GM10248 (cell line): ENCODE measurements at regions not wholly inside any gene's neighbourhood (a gene's known extent, or its start where the extent isn't known, plus 50 kb on each side); places are given as distances from the start of the nearest gene placed in this dataset.

Experiments used
- CTCF ChIA-PET: fragments of 300-600 bp; sonication (Branson Sonifier 250); formaldehyde crosslinking; extraction: SDS; loops from one replicate; lab custom pipeline; 2021; ENCODE audit warnings: antibody characterized with exemption; lab: Yijun Ruan, JAX
- POLR2A ChIA-PET: fragments of 350-650 bp; sonication (Branson Sonifier 250); formaldehyde crosslinking; extraction: SDS; loops from one replicate; lab custom pipeline; 2020; ENCODE audit warnings: antibody characterized with exemption; lab: Yijun Ruan, JAX
- DNase-seq: peaks from one replicate; pipeline ENCODE4 v3.0.0; 2012; ENCODE audit errors: extremely low spot score
- TF ChIP-seq, protein P1 (sequence below): IDR thresholded peaks from 2 replicates; pipeline ENCODE4 v1.5.1; 2012; ENCODE audit warnings: mild to moderate bottlenecking, low read depth; ENCODE audit errors: extremely low read depth, missing control alignments, control extremely low read depth

DNA sequence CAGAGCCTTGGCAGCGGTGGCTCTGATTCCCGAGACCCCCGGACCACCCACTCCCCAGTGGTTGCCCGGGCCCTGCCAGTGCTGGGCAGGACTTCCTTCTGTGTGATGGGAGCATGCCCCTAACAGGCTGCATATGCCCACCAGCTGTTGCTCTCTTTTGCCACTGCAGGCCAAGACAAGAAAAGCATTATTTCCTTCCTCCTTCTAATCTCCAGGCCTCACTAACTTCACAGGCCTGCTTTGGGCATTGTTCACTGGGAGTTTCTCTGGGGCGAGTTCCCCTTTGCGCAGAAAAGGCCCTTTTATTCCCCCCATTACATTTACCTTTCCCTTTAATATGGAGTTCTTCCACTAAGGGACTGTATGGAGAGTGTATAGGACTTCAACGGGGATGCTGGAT, 249.1 kb upstream of the SIX2 start:
- ChIA-PET POLR2A (no interaction called here), CTCF (no interaction called here)
- DNase-seq, result no peak
- TF ChIP-seq, protein P1, sequence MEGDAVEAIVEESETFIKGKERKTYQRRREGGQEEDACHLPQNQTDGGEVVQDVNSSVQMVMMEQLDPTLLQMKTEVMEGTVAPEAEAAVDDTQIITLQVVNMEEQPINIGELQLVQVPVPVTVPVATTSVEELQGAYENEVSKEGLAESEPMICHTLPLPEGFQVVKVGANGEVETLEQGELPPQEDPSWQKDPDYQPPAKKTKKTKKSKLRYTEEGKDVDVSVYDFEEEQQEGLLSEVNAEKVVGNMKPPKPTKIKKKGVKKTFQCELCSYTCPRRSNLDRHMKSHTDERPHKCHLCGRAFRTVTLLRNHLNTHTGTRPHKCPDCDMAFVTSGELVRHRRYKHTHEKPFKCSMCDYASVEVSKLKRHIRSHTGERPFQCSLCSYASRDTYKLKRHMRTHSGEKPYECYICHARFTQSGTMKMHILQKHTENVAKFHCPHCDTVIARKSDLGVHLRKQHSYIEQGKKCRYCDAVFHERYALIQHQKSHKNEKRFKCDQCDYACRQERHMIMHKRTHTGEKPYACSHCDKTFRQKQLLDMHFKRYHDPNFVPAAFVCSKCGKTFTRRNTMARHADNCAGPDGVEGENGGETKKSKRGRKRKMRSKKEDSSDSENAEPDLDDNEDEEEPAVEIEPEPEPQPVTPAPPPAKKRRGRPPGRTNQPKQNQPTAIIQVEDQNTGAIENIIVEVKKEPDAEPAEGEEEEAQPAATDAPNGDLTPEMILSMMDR, result no peak

DNA sequence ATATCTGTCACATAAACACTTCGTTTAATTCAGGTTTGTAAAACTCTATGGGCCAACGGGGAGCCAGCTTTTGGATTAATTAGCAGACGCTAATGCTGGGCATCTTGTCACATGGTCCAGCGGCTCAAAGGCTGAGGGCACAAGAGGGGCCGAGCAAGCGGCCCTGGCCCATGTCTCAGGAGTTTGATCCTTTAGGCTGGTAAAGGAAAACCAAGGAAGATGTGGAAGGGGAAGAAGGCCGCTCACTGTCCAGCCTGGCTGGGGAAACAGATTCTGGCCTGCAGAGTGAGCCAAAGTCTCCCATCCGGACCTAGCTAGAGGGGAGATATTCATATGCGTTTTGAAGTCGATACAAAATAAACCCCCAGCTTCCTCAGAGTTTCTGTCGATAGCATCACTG, 248.6 kb upstream of the SIX2 start:
- TF ChIP-seq, protein P1, result no peak
- CTCF ChIA-PET, result no interaction called here
- DNase-seq, result no peak
- POLR2A ChIA-PET, result no interaction called here

DNA sequence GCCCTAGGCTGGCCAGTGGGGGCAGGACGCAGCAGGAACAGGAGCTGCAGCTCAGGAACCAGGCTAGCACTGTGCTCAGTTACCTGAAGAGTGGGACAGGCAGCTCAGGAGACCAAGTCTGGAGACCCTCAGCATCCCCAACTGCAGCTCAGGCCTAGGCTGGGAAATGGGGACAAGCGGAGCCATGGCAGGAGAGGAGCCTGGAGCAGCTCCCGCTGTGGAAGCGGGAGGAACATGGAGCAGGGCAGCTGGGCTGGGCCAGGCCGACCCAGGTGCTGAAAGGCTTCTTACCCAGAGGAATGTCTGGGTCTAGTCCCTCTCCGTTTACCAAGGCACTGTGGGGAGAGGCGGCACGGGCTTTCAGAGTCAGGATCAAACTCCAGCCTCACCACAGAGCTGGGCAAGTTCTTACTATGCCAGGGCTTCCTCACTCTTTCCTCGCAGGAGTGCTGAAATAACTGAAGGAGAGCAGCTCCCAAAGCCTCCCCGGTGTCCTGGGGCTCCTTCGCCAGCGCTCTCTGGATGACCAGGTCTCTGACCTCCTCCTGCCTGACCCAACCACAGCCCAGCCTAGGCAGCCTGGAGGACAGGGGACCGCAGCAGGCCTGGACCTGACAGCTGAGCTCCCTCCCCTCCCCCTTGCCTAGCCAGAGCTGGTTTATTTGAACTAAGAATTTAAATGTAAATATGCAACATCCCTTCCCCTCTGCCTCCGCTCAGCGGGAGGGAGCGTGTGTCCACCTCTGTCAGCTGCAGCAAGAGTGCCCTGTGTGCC, 247.8 kb upstream of the SIX2 start:
- DNase-seq, result no peak
- CTCF ChIA-PET, result interaction anchor here (1.1 to 1.4 kb wide), 2 partner anchors 23 to 238 kb away, joined by 3 read pairs; no protein-coding TSS in a partner anchor
- POLR2A ChIA-PET, result no interaction called here
- TF ChIP-seq, protein P1, result no peak

DNA sequence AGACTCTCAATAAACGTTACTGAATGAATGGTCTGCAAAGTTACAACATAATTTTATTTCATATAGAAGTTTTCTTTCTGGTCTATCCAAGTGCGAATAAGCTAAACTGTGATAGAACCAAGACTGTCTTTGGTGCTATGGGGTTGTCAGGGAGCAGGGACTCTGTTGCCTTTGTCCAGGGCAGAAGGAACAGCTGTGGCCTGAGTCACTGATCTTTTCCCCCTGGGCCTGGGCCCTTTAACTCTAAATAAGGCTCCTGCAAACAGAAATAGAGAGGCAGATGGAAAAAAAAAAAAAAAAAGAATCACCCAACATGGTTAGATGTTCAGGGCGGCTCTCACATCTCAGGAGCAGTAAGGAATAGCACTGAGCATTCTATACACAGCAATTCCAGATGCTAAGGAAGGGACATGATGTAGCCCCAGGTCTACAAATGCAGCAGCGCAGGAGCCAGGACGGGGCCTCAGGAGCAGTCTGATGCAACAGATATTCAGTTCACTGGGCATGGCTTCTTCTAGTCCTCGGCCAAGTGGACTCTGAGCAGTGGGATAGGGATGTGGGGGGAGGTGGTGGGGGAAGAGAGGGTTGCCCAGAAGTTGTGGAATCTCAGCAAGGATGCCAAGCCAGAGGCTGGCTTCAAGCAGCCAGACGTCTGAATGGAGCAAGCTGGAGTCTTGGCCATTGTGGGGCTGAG, 247.1 kb upstream of the SIX2 start:
- TF ChIP-seq, protein P1, result no peak
- DNase-seq, result no peak
- ChIA-PET POLR2A (no interaction called here), CTCF (interaction anchor here (1.1 to 1.4 kb wide), 2 partner anchors 24 to 239 kb away, joined by 3 read pairs; no protein-coding TSS in a partner anchor)

DNA sequence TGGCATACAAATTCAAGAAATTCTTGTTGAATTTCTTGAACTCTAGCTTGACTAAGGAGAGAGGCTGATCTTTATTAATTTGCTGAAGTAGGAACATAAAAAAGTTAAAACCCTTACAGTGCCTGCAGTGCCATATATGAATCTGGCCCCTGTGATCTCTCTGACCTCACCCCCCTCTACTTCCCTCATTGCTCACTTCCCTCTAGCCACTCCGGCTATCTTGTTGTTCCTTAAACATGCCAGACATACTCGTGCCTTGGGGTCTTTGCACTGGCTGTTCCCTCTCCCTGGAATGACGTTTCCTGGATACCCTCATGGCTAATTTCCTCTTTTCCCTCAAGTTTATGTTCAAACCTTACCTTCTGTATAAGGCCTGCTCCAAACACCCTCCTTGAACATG, 246.3 kb upstream of the SIX2 start:
- no peak for DNase-seq
- ChIA-PET POLR2A (no interaction called here), CTCF (no interaction called here)
- TF ChIP-seq, protein P1, result no peak

DNA sequence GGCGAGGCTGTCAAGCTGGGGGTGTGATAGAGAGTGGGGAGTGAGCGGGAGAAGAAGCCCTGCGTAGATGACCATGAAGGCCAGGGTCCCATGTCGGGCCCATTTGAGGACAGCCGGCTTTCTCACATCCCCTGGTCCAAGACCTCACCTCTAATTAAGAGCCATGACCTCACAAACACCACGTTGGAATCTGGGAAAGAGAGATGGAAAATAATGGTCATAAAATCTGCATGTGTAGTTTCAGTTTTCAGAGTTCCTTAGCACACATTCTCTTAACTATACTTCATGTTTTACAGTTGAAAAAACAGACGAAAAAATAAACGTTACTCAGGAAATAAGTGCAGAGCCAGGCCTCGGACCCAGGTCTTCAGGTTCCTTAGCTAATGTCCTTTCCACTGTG, 244.8 kb upstream of the SIX2 start:
- TF ChIP-seq, protein P1, result no peak
- DNase-seq, result no peak
- ChIA-PET POLR2A (no interaction called here), CTCF (interaction anchor here (1.7 kb wide), 1 partner anchor 25 kb away, joined by 4 read pairs; no protein-coding TSS in a partner anchor)
